CD14-positive monocyte (primary cell): ENCODE measurements at regions not wholly inside any gene's neighbourhood (a gene's known extent, or its start where the extent isn't known, plus 50 kb on each side); places are given as distances from the start of the nearest gene placed in this dataset.
A peak's percentile ranks its signal among the peaks of the same experiment; 100 is the strongest.

Experiments
- DNase-seq, 3 donors: peaks; one replicate each; pipeline ENCODE4 v3.0.0-alpha.2; 2011 to 2022
- H2AFZ ChIP-seq: 2 replicates; pipeline ENCODE4 v1.6.0; 2012; ENCODE audit warnings: mild to moderate bottlenecking, low read depth, low read length, inconsistent platforms; ENCODE audit not compliant: insufficient read depth, poor library complexity, severe bottlenecking
- H3K27ac ChIP-seq, 2 donors: 1 replicate in 1 of 2; 2 replicates in 1 of 2; pipeline ENCODE4 v1.5.1; 2012 to 2013; ENCODE audit warnings: low read length in 2 of 2, control low read depth in 1 of 2, inconsistent platforms in 1 of 2, low read depth in 1 of 2, mild to moderate bottlenecking in 1 of 2
- H3K27me3 ChIP-seq, 2 donors: one replicate each; pipeline versions ENCODE4 v1.6.0 to v1.6.1; 2011 to 2013; ENCODE audit warnings: low read length in 2 of 2; ENCODE audit not compliant: control insufficient read depth in 2 of 2, insufficient read depth in 2 of 2
- H3K36me3 ChIP-seq, 2 donors: replicated peaks in 1 of 2; 1 replicate in 1 of 2; 2 replicates in 1 of 2; pipeline versions ENCODE4 v1.5.1 to v1.6.1; 2012 to 2013; ENCODE audit warnings: low read length in 2 of 2, control low read depth in 1 of 2, inconsistent platforms in 1 of 2, mild to moderate bottlenecking in 1 of 2; ENCODE audit not compliant: insufficient read depth in 2 of 2, control insufficient read depth in 1 of 2
- H3K4me1 ChIP-seq, 2 donors: 1 replicate in 1 of 2; 2 replicates in 1 of 2; pipeline versions ENCODE4 v1.5.1 to v1.6.1; 2012 to 2013; ENCODE audit warnings: low read length in 2 of 2, control low read depth in 1 of 2, inconsistent platforms in 1 of 2, mild to moderate bottlenecking in 1 of 2, moderate library complexity in 1 of 2; ENCODE audit not compliant: insufficient read depth in 2 of 2, control insufficient read depth in 1 of 2
- H3K4me2 ChIP-seq: replicated peaks from 2 replicates; pipeline ENCODE3; 2012; ENCODE audit warnings: low read length, moderate library complexity, mild to moderate bottlenecking; ENCODE audit not compliant: poor library complexity, severe bottlenecking; ENCODE audit errors: extremely low read depth
- H3K4me3 ChIP-seq, 3 experiments: fragments of 200-600 bp in 1 of 3; sonication (generic) in 1 of 3; replicated peaks in 1 of 3; 1 replicate in 2 of 3; 2 replicates in 1 of 3; pipeline ENCODE4 v1.5.1; 2011 to 2013; ENCODE audit warnings: low read length in 3 of 3, mild to moderate bottlenecking in 3 of 3, control low read depth in 2 of 3, low read depth in 2 of 3, inconsistent platforms in 1 of 3, moderate library complexity in 1 of 3
- H3K79me2 ChIP-seq: 2 replicates; pipeline ENCODE4 v1.6.0; 2012; ENCODE audit warnings: mild to moderate bottlenecking, control low read depth, inconsistent platforms, low read length, moderate library complexity; ENCODE audit not compliant: insufficient read depth
- H3K9ac ChIP-seq: 2 replicates; pipeline ENCODE4 v1.6.0; 2017; ENCODE audit warnings: low read length, mild to moderate bottlenecking; ENCODE audit not compliant: insufficient read depth, poor library complexity, severe bottlenecking
- H3K9me3 ChIP-seq, 2 donors: replicated peaks in 1 of 2; 1 replicate in 1 of 2; 2 replicates in 1 of 2; pipeline versions ENCODE4 v1.5.1 to v1.6.1; 2012 to 2013; ENCODE audit warnings: low read length in 2 of 2, control low read depth in 1 of 2; ENCODE audit not compliant: control insufficient read depth in 1 of 2, insufficient read depth in 1 of 2
- H4K20me1 ChIP-seq: 2 replicates; pipeline ENCODE4 v1.6.0; 2012; ENCODE audit warnings: mild to moderate bottlenecking, low read length, control low read depth, moderate library complexity; ENCODE audit not compliant: insufficient read depth
- H3K27ac Mint-ChIP-seq, 7 donors: one replicate each; pipeline ENCODE4 v1.8.0; 2020; ENCODE audit warnings: mild to moderate bottlenecking in 7 of 7, mixed read lengths in 7 of 7, moderate library complexity in 6 of 7, inconsistent platforms in 2 of 7
- H3K27me3 Mint-ChIP-seq, 3 donors: one replicate each; pipeline ENCODE4 v1.8.0; 2021 to 2022; ENCODE audit warnings: low read depth in 3 of 3, mild to moderate bottlenecking in 3 of 3, mixed read lengths in 3 of 3, moderate library complexity in 3 of 3, inconsistent platforms in 1 of 3
- H3K36me3 Mint-ChIP-seq, 2 donors: one replicate each; pipeline ENCODE4 v1.8.0; 2020; ENCODE audit warnings: mixed read lengths in 2 of 2, inconsistent platforms in 1 of 2, mild to moderate bottlenecking in 1 of 2
- H3K4me1 Mint-ChIP-seq: one replicate; pipeline ENCODE4 v1.8.0; 2020; ENCODE audit warnings: mild to moderate bottlenecking, mixed read lengths
- H3K4me3 Mint-ChIP-seq, 2 donors: one replicate each; pipeline ENCODE4 v1.8.0; 2020; ENCODE audit warnings: mild to moderate bottlenecking in 2 of 2, mixed read lengths in 2 of 2, moderate library complexity in 1 of 2
- H3K9me3 Mint-ChIP-seq, 7 donors: one replicate each; pipeline ENCODE4 v1.8.0; 2020 to 2022; ENCODE audit warnings: mixed read lengths in 7 of 7, mild to moderate bottlenecking in 6 of 7, moderate library complexity in 6 of 7, inconsistent platforms in 2 of 7
- CTCF ChIP-seq: fragments of 200-600 bp; IDR thresholded peaks from one replicate; pipeline ENCODE4 v1.8.0; 2022; ENCODE audit warnings: antibody characterized with exemption, mild to moderate bottlenecking
- WGBS: methylation state at CpG from one replicate; pipeline ENCODE4 v1.1.5; 2013; ENCODE audit warnings: missing lambda C conversion rate; ENCODE audit not compliant: insufficient coverage; 5-methylcytosine and 5-hydroxymethylcytosine counted together
- intact Hi-C, 2 donors: fragments of 100-400 bp; cut with micrococcal nuclease; formaldehyde crosslinking; loops; one replicate each; pipeline versions ENCODE4 v1.15.0 to v1.15.1; 2023

GRCh38 chr10:101290881-101291280, 61.6 kb upstream of the LBX1 start:
- WGBS, result no CpG with 5 or more reads among the region's 8 CpGs
- H3K9me3 ChIP-seq, result peaks cover 0 to 25% of the 10 kb centered on the region in 2 donors
- H3K27ac Mint-ChIP-seq, result no peak overlapping the region
- H4K20me1 ChIP-seq, result no peaks in the 10 kb centered on the region
- intact Hi-C loops, result no loop called here
- H3K36me3 ChIP-seq, result no peaks in the 10 kb centered on the region
- no peak overlapping the region for H3K9ac ChIP-seq
- H2AFZ ChIP-seq, result no peak overlapping the region
- no peak overlapping the region for H3K4me2 ChIP-seq
- no peak overlapping the region for H3K4me3 ChIP-seq
- H3K36me3 Mint-ChIP-seq, result no peaks in the 10 kb centered on the region
- H3K4me1 ChIP-seq, result peaks cover 3 to 16% of the 10 kb centered on the region in 2 donors
- no peak overlapping the region for H3K27ac ChIP-seq
- H3K4me3 Mint-ChIP-seq, result peak overlapping the region in 1 of 2 donors; percentile 67
- no peaks in the 10 kb centered on the region for H3K79me2 ChIP-seq
- TF ChIP-seq CTCF, result no peak
- peaks cover 76 to 97% of the 10 kb centered on the region in 2 donors for H3K27me3 ChIP-seq
- H3K9me3 Mint-ChIP-seq, result peaks cover 0 to 10% (median 6%) of the 10 kb centered on the region in 7 donors
- DNase-seq, result no peak
- H3K27me3 Mint-ChIP-seq, result peaks cover 79 to 93% (median 93%) of the 10 kb centered on the region in 3 donors
- H3K4me1 Mint-ChIP-seq, result peaks cover 9% of the 10 kb centered on the region

- Histone ChIP-seq H3K4me1 (peaks cover 3 to 16% of the 10 kb centered on the region in 2 donors), H3K9me3 (peaks cover 0 to 21% of the 10 kb centered on the region in 2 donors), H3K79me2 (no peaks in the 10 kb centered on the region), H3K4me3 (peak overlapping the region in 1 of 3 experiments; percentile 39), H3K36me3 (no peaks in the 10 kb centered on the region), H3K4me2 (peak overlapping the region; percentile 55), H2AFZ (peak overlapping the region; percentile 41), H3K9ac (no peak overlapping the region), H3K27me3 (peaks cover 71 to 92% of the 10 kb centered on the region in 2 donors), H4K20me1 (no peaks in the 10 kb centered on the region), H3K27ac (no peak overlapping the region)
- intact Hi-C loops, result no loop called here
- H3K27me3 Mint-ChIP-seq, result peaks cover 81 to 91% (median 91%) of the 10 kb centered on the region in 3 donors
- H3K4me3 Mint-ChIP-seq, result peak overlapping the region; percentile 31 to 71
- peaks cover 9% of the 10 kb centered on the region for H3K4me1 Mint-ChIP-seq
- H3K9me3 Mint-ChIP-seq, result peaks cover 0 to 10% (median 4%) of the 10 kb centered on the region in 7 donors
- DNase-seq, result no peak
- peak; percentile 53 for TF ChIP-seq CTCF
- no peaks in the 10 kb centered on the region for H3K36me3 Mint-ChIP-seq
- no peak overlapping the region for H3K27ac Mint-ChIP-seq
- 2% methylated on average over 65 of the region's 69 CpGs for WGBS
These were observed 62.3 kb upstream of the LBX1 start for GRCh38 chr10:101291331-101292193.
